H1 (cell line): ENCODE measurements at regions not wholly inside any gene's neighbourhood (a gene's known extent, or its start where the extent isn't known, plus 50 kb on each side); places are given as distances from the start of the nearest gene placed in this dataset.
A peak's percentile ranks its signal among the peaks of the same experiment; 100 is the strongest.

ENCODE experiments used
- TF ChIP-seq, protein P1 (sequence below), 3 experiments: IDR thresholded peaks; 1 replicate in 2 of 3; 2 replicates in 1 of 3; pipeline versions ENCODE4 v1.5.1 to v1.6.1; 2011; ENCODE audit warnings: low read length in 3 of 3, mild to moderate bottlenecking in 3 of 3, inconsistent platforms in 2 of 3, low read depth in 1 of 3, moderate library complexity in 1 of 3; ENCODE audit not compliant: insufficient read depth in 1 of 3; ENCODE audit errors: control extremely low read depth in 1 of 3

DNA sequence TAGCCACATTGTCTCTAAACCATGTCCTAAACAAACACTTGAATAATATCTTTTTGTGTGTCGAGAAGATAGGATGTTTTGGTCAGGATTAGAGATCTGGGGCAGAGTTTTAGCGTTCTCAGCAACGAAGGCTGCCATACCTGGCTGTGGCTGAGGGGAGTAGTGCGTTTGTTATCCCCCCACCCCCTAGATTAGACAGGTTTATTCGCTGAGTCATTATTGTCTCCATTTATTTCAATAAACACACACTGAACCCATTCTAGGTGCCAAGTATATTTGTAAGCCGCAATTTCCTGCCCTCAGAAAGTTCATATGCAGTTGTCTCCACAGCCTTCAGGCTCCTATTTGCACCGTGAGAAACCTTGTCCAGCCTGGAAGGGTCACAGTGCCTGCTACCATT is 1684.8 kb upstream of the TENM3 start (continued):
- TF ChIP-seq, protein P1, sequence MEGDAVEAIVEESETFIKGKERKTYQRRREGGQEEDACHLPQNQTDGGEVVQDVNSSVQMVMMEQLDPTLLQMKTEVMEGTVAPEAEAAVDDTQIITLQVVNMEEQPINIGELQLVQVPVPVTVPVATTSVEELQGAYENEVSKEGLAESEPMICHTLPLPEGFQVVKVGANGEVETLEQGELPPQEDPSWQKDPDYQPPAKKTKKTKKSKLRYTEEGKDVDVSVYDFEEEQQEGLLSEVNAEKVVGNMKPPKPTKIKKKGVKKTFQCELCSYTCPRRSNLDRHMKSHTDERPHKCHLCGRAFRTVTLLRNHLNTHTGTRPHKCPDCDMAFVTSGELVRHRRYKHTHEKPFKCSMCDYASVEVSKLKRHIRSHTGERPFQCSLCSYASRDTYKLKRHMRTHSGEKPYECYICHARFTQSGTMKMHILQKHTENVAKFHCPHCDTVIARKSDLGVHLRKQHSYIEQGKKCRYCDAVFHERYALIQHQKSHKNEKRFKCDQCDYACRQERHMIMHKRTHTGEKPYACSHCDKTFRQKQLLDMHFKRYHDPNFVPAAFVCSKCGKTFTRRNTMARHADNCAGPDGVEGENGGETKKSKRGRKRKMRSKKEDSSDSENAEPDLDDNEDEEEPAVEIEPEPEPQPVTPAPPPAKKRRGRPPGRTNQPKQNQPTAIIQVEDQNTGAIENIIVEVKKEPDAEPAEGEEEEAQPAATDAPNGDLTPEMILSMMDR (IDR thresholded peaks at IDR 0.05; ENCODE audit: control extremely low read depth in 1 of 3, insufficient read depth in 1 of 3, low read depth in 1 of 3, low read length in 3 of 3), result peak in 2 of 3 experiments; percentile 7 to 20; a peak in 1 of 4 replicates
